ENCODE measurements at regions not wholly inside any gene's neighbourhood (a gene's known extent, or its start where the extent isn't known, plus 50 kb on each side); places are given as distances from the start of the nearest gene placed in this dataset.

GRCh38 chr11:103648054-103648453 is 388.4 kb upstream of the DDI1 start:
- Histone ChIP-seq H3K4me2 (ENCODE audit: extremely low read depth, insufficient read depth, low read length) (no peak overlapping the region), H2AFZ (ENCODE audit: low read length) (no peak overlapping the region), H3K27ac (ENCODE audit: insufficient read depth, low read length) (no peak overlapping the region)

GRCh38 chr11:103648670-103649400 is 387.6 kb upstream of the DDI1 start:
- Histone ChIP-seq H3K36me3 (ENCODE audit: control insufficient read depth, insufficient read depth, low read length) (no peaks in the 10 kb centered on the region), H2AFZ (ENCODE audit: low read length) (no peak overlapping the region)
- peak in 1 of 2 donors; percentile 88 for DNase-seq (ENCODE audit: low read depth in 2 of 2)

More at GRCh38 chr11:103648054-103648453, 388.4 kb upstream of the DDI1 start:
- TF ChIP-seq CTCF (conservative IDR thresholded peaks at IDR 0.05 in 1 of 2, IDR thresholded peaks at IDR 0.05 in 1 of 2; ENCODE audit: low read depth in 1 of 2, low read length in 2 of 2) (no peak), EZH2 (IDR thresholded peaks at IDR 0.05; ENCODE audit: low read length, missing control alignments) (no peak)
- Histone ChIP-seq H3K36me3 (ENCODE audit: control insufficient read depth, insufficient read depth, low read length) (no peaks in the 10 kb centered on the region), H3K9me3 (ENCODE audit: control insufficient read depth, insufficient read depth, low read depth, low read length) (no peaks in the 10 kb centered on the region), H3K4me3 (replicated peaks in 1 of 4; ENCODE audit: control extremely low read depth in 1 of 4, insufficient read depth in 1 of 4, low read depth in 3 of 4, low read length in 4 of 4) (no peak overlapping the region), H3K9ac (ENCODE audit: insufficient read depth, low read length) (no peak overlapping the region), H3K79me2 (ENCODE audit: control insufficient read depth, insufficient read depth, low read length) (no peaks in the 10 kb centered on the region), H3K4me1 (ENCODE audit: control insufficient read depth, extremely low read depth, insufficient read depth, low read length) (no peaks in the 10 kb centered on the region), H3K27me3 (ENCODE audit: control insufficient read depth, insufficient read depth, low read length) (no peaks in the 10 kb centered on the region), H4K20me1 (ENCODE audit: control insufficient read depth, extremely low read depth, insufficient read depth, low read length) (no peaks in the 10 kb centered on the region)
- peak in 1 of 2 donors; percentile 12 for DNase-seq (ENCODE audit: low read depth in 2 of 2)

GRCh38 chr11:103649401-103649895 is 387.0 kb upstream of the DDI1 start:
- H3K4me1 ChIP-seq (ENCODE audit: control insufficient read depth, extremely low read depth, insufficient read depth, low read length) = no peaks in the 10 kb centered on the region
- no peak overlapping the region for H3K27ac ChIP-seq (ENCODE audit: insufficient read depth, low read length)
- no peaks in the 10 kb centered on the region for H3K36me3 ChIP-seq (ENCODE audit: control insufficient read depth, insufficient read depth, low read length)
- DNase-seq (ENCODE audit: low read depth in 2 of 2) = no peak
- H3K9me3 ChIP-seq (ENCODE audit: control insufficient read depth, insufficient read depth, low read depth, low read length) = no peaks in the 10 kb centered on the region
- no peak overlapping the region for H3K4me2 ChIP-seq (ENCODE audit: extremely low read depth, insufficient read depth, low read length)
- no peaks in the 10 kb centered on the region for H3K27me3 ChIP-seq (ENCODE audit: control insufficient read depth, insufficient read depth, low read length)
- no peak overlapping the region for H3K9ac ChIP-seq (ENCODE audit: insufficient read depth, low read length)
- H4K20me1 ChIP-seq (ENCODE audit: control insufficient read depth, extremely low read depth, insufficient read depth, low read length) = no peaks in the 10 kb centered on the region
- H3K79me2 ChIP-seq (ENCODE audit: control insufficient read depth, insufficient read depth, low read length) = no peaks in the 10 kb centered on the region
- no peak overlapping the region for H2AFZ ChIP-seq (ENCODE audit: low read length)
- TF ChIP-seq EZH2 (IDR thresholded peaks at IDR 0.05; ENCODE audit: low read length, missing control alignments) (no peak), CTCF (conservative IDR thresholded peaks at IDR 0.05 in 1 of 2, IDR thresholded peaks at IDR 0.05 in 1 of 2; ENCODE audit: low read depth in 1 of 2, low read length in 2 of 2) (no peak)
- H3K4me3 ChIP-seq (replicated peaks in 1 of 4; ENCODE audit: control extremely low read depth in 1 of 4, insufficient read depth in 1 of 4, low read depth in 3 of 4, low read length in 4 of 4) = no peak overlapping the region

More at GRCh38 chr11:103648670-103649400, 387.6 kb upstream of the DDI1 start:
- Histone ChIP-seq H3K4me3 (replicated peaks in 1 of 4; ENCODE audit: control extremely low read depth in 1 of 4, insufficient read depth in 1 of 4, low read depth in 3 of 4, low read length in 4 of 4) (no peak overlapping the region), H3K27me3 (ENCODE audit: control insufficient read depth, insufficient read depth, low read length) (no peaks in the 10 kb centered on the region), H3K4me2 (ENCODE audit: extremely low read depth, insufficient read depth, low read length) (no peak overlapping the region), H3K9ac (ENCODE audit: insufficient read depth, low read length) (no peak overlapping the region), H3K79me2 (ENCODE audit: control insufficient read depth, insufficient read depth, low read length) (no peaks in the 10 kb centered on the region), H3K4me1 (ENCODE audit: control insufficient read depth, extremely low read depth, insufficient read depth, low read length) (no peaks in the 10 kb centered on the region), H3K9me3 (ENCODE audit: control insufficient read depth, insufficient read depth, low read depth, low read length) (no peaks in the 10 kb centered on the region), H3K27ac (ENCODE audit: insufficient read depth, low read length) (no peak overlapping the region), H4K20me1 (ENCODE audit: control insufficient read depth, extremely low read depth, insufficient read depth, low read length) (no peaks in the 10 kb centered on the region)
- TF ChIP-seq EZH2 (IDR thresholded peaks at IDR 0.05; ENCODE audit: low read length, missing control alignments) = no peak
- no peak for TF ChIP-seq CTCF (conservative IDR thresholded peaks at IDR 0.05 in 1 of 2, IDR thresholded peaks at IDR 0.05 in 1 of 2; ENCODE audit: low read depth in 1 of 2, low read length in 2 of 2)
